Lower leg skin (tissue), 3 donors: ENCODE measurements at regions not wholly inside any gene's neighbourhood (a gene's known extent, or its start where the extent isn't known, plus 50 kb on each side); places are given as distances from the start of the nearest gene placed in this dataset.

Experiments
- CTCF ChIP-seq, 3 donors: fragments of 450-650 bp; IDR thresholded peaks; one replicate each; pipeline ENCODE4 v1.5.1; 2016; ENCODE audit warnings: antibody characterized with exemption in 3 of 3, mild to moderate bottlenecking in 3 of 3, moderate library complexity in 2 of 3
- POLR2A ChIP-seq, 2 donors: fragments of 450-650 bp; IDR thresholded peaks; one replicate each; pipeline ENCODE4 v1.6.1; 2016 to 2017; ENCODE audit warnings: antibody characterized with exemption in 2 of 2, mild to moderate bottlenecking in 1 of 2, moderate library complexity in 1 of 2

GRCh38 chr18:22285361-22286140 lies 116.2 kb downstream of the GATA6 start:
- TF ChIP-seq CTCF (IDR thresholded peaks at IDR 0.05) (no peak), POLR2A (IDR thresholded peaks at IDR 0.05) (no peak)
